MCF 10A (cell line): ENCODE measurements at regions not wholly inside any gene's neighbourhood (a gene's known extent, or its start where the extent isn't known, plus 50 kb on each side); places are given as distances from the start of the nearest gene placed in this dataset.

Experiments
- BruUV-seq: library from RNA; stranded (reverse); fragments of 400-500 nt; replicated peaks from 2 replicates; lab custom pipeline; 2021; lab: Mats Ljungman, UMichigan
- CTCF ChIA-PET: fragments of 300-600 bp; sonication (Branson Sonifier 250); formaldehyde crosslinking; extraction: SDS; loops from one replicate; lab custom pipeline; 2021; ENCODE audit warnings: antibody characterized with exemption, inconsistent platforms; lab: Yijun Ruan, JAX
- POLR2A ChIA-PET: fragments of 300-600, 350-650 bp; sonication (Branson Sonifier 250); formaldehyde crosslinking; extraction: SDS; loops from one replicate; lab custom pipeline; 2020; ENCODE audit warnings: antibody characterized with exemption, inconsistent platforms; lab: Yijun Ruan, JAX
- DNase-seq: peaks from one replicate; pipeline ENCODE4 v3.0.0-alpha.2; 2018; ENCODE audit not compliant: unreplicated experiment
- H3K27ac Mint-ChIP-seq: one replicate; pipeline ENCODE4 v1.8.0; 2022; ENCODE audit warnings: mild to moderate bottlenecking, low read depth, mixed read lengths; ENCODE audit not compliant: unreplicated experiment
- H3K27me3 Mint-ChIP-seq: one replicate; pipeline ENCODE4 v1.8.0; 2022; ENCODE audit warnings: mixed read lengths; ENCODE audit not compliant: insufficient read depth, unreplicated experiment
- H3K36me3 Mint-ChIP-seq: one replicate; pipeline ENCODE4 v1.8.0; 2022; ENCODE audit warnings: mild to moderate bottlenecking, moderate library complexity, mixed read lengths; ENCODE audit not compliant: insufficient read depth, unreplicated experiment
- H3K4me1 Mint-ChIP-seq: one replicate; pipeline ENCODE4 v1.8.0; 2022; ENCODE audit warnings: mixed read lengths; ENCODE audit not compliant: insufficient read depth, unreplicated experiment
- H3K4me3 Mint-ChIP-seq: one replicate; pipeline ENCODE4 v1.8.0; 2022; ENCODE audit warnings: mild to moderate bottlenecking, moderate library complexity, mixed read lengths; ENCODE audit not compliant: unreplicated experiment
- H3K9me3 Mint-ChIP-seq: one replicate; pipeline ENCODE4 v1.8.0; 2022; ENCODE audit warnings: mixed read lengths; ENCODE audit not compliant: unreplicated experiment
- CTCF ChIP-seq: fragments of 200-600 bp; IDR thresholded peaks from one replicate; pipeline ENCODE4 v1.8.0; 2022; ENCODE audit warnings: antibody characterized with exemption, mild to moderate bottlenecking; ENCODE audit not compliant: unreplicated experiment
- intact Hi-C: fragments of 100-400 bp; cut with micrococcal nuclease; formaldehyde crosslinking; loops from 2 replicates; pipeline ENCODE4 v1.14.1; 2022

GRCh38 chr3:189404797-189405484, 226.2 kb upstream of the TP63 start:
- intact Hi-C loops: no loop called here
- Mint-ChIP-seq H3K4me1 (no peaks in the 10 kb centered on the region), H3K27me3 (no peaks in the 10 kb centered on the region), H3K4me3 (no peak overlapping the region), H3K27ac (no peak overlapping the region), H3K9me3 (peaks cover 7% of the 10 kb centered on the region), H3K36me3 (no peaks in the 10 kb centered on the region)
- no peak for DNase-seq
- ChIA-PET CTCF (no interaction called here), POLR2A (interaction anchor here (2.5 kb wide), 1 partner anchor 10 kb away, joined by 14 read pairs; no protein-coding TSS in a partner anchor)
- no peak for TF ChIP-seq CTCF
- BruUV-seq: no TSS peak

- no peak for DNase-seq
- no peak for TF ChIP-seq CTCF
- ChIA-PET POLR2A (interaction anchor here (0.6 kb wide), 1 partner anchor 12 kb away, joined by 3 read pairs; no protein-coding TSS in a partner anchor), CTCF (interaction anchor here (0.6 kb wide), 1 partner anchor 109 kb away, joined by 3 read pairs; no protein-coding TSS in a partner anchor)
- Mint-ChIP-seq H3K9me3 (peaks cover 13% of the 10 kb centered on the region), H3K27ac (no peak overlapping the region), H3K4me3 (no peak overlapping the region), H3K36me3 (no peaks in the 10 kb centered on the region), H3K4me1 (no peaks in the 10 kb centered on the region), H3K27me3 (no peaks in the 10 kb centered on the region)
- no TSS peak for BruUV-seq
- intact Hi-C loops: no loop called here
Measured at GRCh38 chr3:189406148-189406547, 225.0 kb upstream of the TP63 start.

GRCh38 chr3:189410522-189410921, 220.7 kb upstream of the TP63 start:
- BruUV-seq: no TSS peak
- no peaks in the 10 kb centered on the region for H3K36me3 Mint-ChIP-seq
- intact Hi-C loops: no loop called here
- ChIA-PET POLR2A (no interaction called here), CTCF (interaction anchor here (0.9 kb wide), 1 partner anchor 9 kb away, joined by 5 read pairs; no protein-coding TSS in a partner anchor)
- peaks cover 9% of the 10 kb centered on the region for H3K9me3 Mint-ChIP-seq
- H3K4me1 Mint-ChIP-seq: no peaks in the 10 kb centered on the region
- H3K27ac Mint-ChIP-seq: no peak overlapping the region
- DNase-seq: no peak
- no peak overlapping the region for H3K4me3 Mint-ChIP-seq
- no peaks in the 10 kb centered on the region for H3K27me3 Mint-ChIP-seq
- no peak for TF ChIP-seq CTCF

- DNase-seq: no peak
- no peak overlapping the region for H3K27ac Mint-ChIP-seq
- no peaks in the 10 kb centered on the region for H3K4me1 Mint-ChIP-seq
- H3K27me3 Mint-ChIP-seq: no peaks in the 10 kb centered on the region
- no peaks in the 10 kb centered on the region for H3K36me3 Mint-ChIP-seq
- no peak overlapping the region for H3K4me3 Mint-ChIP-seq
- intact Hi-C loops: no loop called here
- TF ChIP-seq CTCF: no peak
- CTCF ChIA-PET: interaction anchor here (0.7 kb wide), 1 partner anchor 98 kb away, joined by 4 read pairs; no protein-coding TSS in a partner anchor
- no TSS peak for BruUV-seq
- POLR2A ChIA-PET: interaction anchor here (1.3 kb wide), 1 partner anchor 23 kb away, joined by 3 read pairs; no protein-coding TSS in a partner anchor
- no peaks in the 10 kb centered on the region for H3K9me3 Mint-ChIP-seq
Measured at GRCh38 chr3:189419038-189419437, 212.2 kb upstream of the TP63 start.
